Smooth muscle cell (in vitro differentiated cells): ENCODE measurements at regions not wholly inside any gene's neighbourhood (a gene's known extent, or its start where the extent isn't known, plus 50 kb on each side); places are given as distances from the start of the nearest gene placed in this dataset.

Experiments
- DNase-seq: peaks from one replicate; lab custom pipeline; 2025; ENCODE audit not compliant: unreplicated experiment; lab: John Stamatoyannopoulos, UW
- H2AFZ ChIP-seq: fragments of 200-600 bp; sonication (generic); 2 replicates; pipeline ENCODE4 v1.6.0; 2016; ENCODE audit warnings: antibody characterized with exemption, low read depth, mild to moderate bottlenecking
- H3F3A ChIP-seq: fragments of 200-600 bp; sonication (generic); 2 replicates; pipeline ENCODE4 v1.6.0; 2017; ENCODE audit warnings: antibody characterized with exemption, low read depth
- H3K27ac ChIP-seq: fragments of 200-600 bp; sonication (generic); 2 replicates; pipeline ENCODE4 v1.5.1; 2016; ENCODE audit warnings: low read depth, mild to moderate bottlenecking
- H3K27me3 ChIP-seq: fragments of 200-600 bp; sonication (generic); 2 replicates; pipeline ENCODE4 v1.6.1; 2016; ENCODE audit warnings: low read depth, mild to moderate bottlenecking
- H3K36me3 ChIP-seq: fragments of 200-600 bp; sonication (generic); 2 replicates; pipeline ENCODE4 v1.5.1; 2016; ENCODE audit warnings: low read depth
- H3K4me1 ChIP-seq: fragments of 200-600 bp; sonication (generic); 2 replicates; pipeline ENCODE4 v1.5.1; 2016; ENCODE audit warnings: low read depth
- H3K4me2 ChIP-seq: fragments of 200-600 bp; sonication (generic); 2 replicates; pipeline ENCODE4 v1.6.0; 2016; ENCODE audit warnings: mild to moderate bottlenecking
- H3K4me3 ChIP-seq: fragments of 200-600 bp; sonication (generic); 2 replicates; pipeline ENCODE4 v1.5.1; 2016; ENCODE audit warnings: mild to moderate bottlenecking
- H3K79me2 ChIP-seq: fragments of 200-600 bp; sonication (generic); 2 replicates; pipeline ENCODE4 v1.6.0; 2016; ENCODE audit warnings: low read depth, mild to moderate bottlenecking
- H3K9ac ChIP-seq: fragments of 200-600 bp; sonication (generic); 2 replicates; pipeline ENCODE4 v1.6.0; 2016; ENCODE audit warnings: low read depth
- H3K9me3 ChIP-seq: fragments of 200-600 bp; sonication (generic); replicated peaks from 2 replicates; pipeline ENCODE4 v1.5.1; 2016; ENCODE audit warnings: low read depth
- H4K20me1 ChIP-seq: fragments of 200-600 bp; sonication (generic); 2 replicates; pipeline ENCODE4 v1.6.0; 2016; ENCODE audit warnings: low read depth
- WGBS: methylation state at CpG from one replicate; pipeline ENCODE4 v1.1.7; 2016; ENCODE audit warnings: low lambda C conversion rate; 5-methylcytosine and 5-hydroxymethylcytosine counted together
- TF ChIP-seq, protein P1 (sequence below): fragments of 200-600 bp; sonication (generic); IDR thresholded peaks from 2 replicates; pipeline ENCODE4 v1.5.1; 2017; ENCODE audit warnings: borderline replicate concordance, mild to moderate bottlenecking, antibody characterized with exemption; ENCODE audit not compliant: insufficient read depth, poor library complexity, severe bottlenecking

- WGBS = 75% methylated on average over 10 of the region's 10 CpGs
- no peaks in the 10 kb centered on the region for H3K79me2 ChIP-seq
- H3K36me3 ChIP-seq = no peaks in the 10 kb centered on the region
- H3K9ac ChIP-seq = no peak overlapping the region
- H3K4me3 ChIP-seq = no peak overlapping the region
- no peaks in the 10 kb centered on the region for H4K20me1 ChIP-seq
- no peaks in the 10 kb centered on the region for H3K9me3 ChIP-seq
- no peaks in the 10 kb centered on the region for H3K4me1 ChIP-seq
- no peak overlapping the region for H2AFZ ChIP-seq
- H3F3A ChIP-seq = no peaks in the 10 kb centered on the region
- TF ChIP-seq, protein P1, sequence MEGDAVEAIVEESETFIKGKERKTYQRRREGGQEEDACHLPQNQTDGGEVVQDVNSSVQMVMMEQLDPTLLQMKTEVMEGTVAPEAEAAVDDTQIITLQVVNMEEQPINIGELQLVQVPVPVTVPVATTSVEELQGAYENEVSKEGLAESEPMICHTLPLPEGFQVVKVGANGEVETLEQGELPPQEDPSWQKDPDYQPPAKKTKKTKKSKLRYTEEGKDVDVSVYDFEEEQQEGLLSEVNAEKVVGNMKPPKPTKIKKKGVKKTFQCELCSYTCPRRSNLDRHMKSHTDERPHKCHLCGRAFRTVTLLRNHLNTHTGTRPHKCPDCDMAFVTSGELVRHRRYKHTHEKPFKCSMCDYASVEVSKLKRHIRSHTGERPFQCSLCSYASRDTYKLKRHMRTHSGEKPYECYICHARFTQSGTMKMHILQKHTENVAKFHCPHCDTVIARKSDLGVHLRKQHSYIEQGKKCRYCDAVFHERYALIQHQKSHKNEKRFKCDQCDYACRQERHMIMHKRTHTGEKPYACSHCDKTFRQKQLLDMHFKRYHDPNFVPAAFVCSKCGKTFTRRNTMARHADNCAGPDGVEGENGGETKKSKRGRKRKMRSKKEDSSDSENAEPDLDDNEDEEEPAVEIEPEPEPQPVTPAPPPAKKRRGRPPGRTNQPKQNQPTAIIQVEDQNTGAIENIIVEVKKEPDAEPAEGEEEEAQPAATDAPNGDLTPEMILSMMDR = no peak
- H3K27ac ChIP-seq = no peak overlapping the region
- H3K4me2 ChIP-seq = no peak overlapping the region
- DNase-seq = no peak
- no peaks in the 10 kb centered on the region for H3K27me3 ChIP-seq
These were observed 199.3 kb upstream of the NSMCE3 start for GRCh38 chr15:29468899-29469298.

DNA sequence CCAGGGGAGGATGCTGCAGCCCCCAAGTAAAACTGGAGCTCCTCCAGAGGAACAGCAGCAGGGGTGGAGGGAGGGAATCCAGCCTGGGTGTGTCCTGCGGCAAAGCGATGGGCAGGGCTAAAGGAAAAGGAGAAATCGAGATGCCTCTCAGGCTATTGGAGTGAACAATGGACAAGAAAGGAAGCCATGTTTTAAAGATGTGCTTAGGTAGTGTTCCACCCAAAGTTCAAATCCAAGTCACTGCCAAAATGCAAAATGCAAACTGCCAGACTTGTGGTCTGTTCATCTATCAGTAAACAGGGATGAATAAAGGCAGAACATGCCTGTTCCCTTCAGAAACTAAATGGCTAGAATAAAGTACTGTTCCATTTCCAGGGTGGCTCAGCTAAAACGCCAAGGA lies 197.5 kb upstream of the NSMCE3 start:
- Histone ChIP-seq H3K9ac (no peak overlapping the region), H3K79me2 (no peaks in the 10 kb centered on the region), H3F3A (no peaks in the 10 kb centered on the region), H3K4me3 (no peak overlapping the region), H3K4me2 (no peak overlapping the region), H3K4me1 (no peaks in the 10 kb centered on the region), H3K9me3 (no peaks in the 10 kb centered on the region), H2AFZ (no peak overlapping the region), H4K20me1 (no peaks in the 10 kb centered on the region), H3K27me3 (no peaks in the 10 kb centered on the region), H3K36me3 (no peaks in the 10 kb centered on the region), H3K27ac (no peak overlapping the region)
- DNase-seq = no peak
- 97% methylated on average over 4 of the region's 4 CpGs for WGBS
- TF ChIP-seq, protein P1 = no peak

GRCh38 chr15:29466292-29466691 lies 196.7 kb upstream of the NSMCE3 start:
- Histone ChIP-seq H3K9me3 (no peaks in the 10 kb centered on the region), H3K4me3 (no peak overlapping the region), H3K79me2 (no peaks in the 10 kb centered on the region), H2AFZ (no peak overlapping the region), H3K36me3 (no peaks in the 10 kb centered on the region), H3F3A (no peaks in the 10 kb centered on the region), H3K27ac (no peak overlapping the region), H4K20me1 (no peaks in the 10 kb centered on the region), H3K9ac (no peak overlapping the region), H3K4me2 (no peak overlapping the region), H3K4me1 (no peaks in the 10 kb centered on the region), H3K27me3 (no peaks in the 10 kb centered on the region)
- WGBS = 86% methylated on average over 3 of the region's 4 CpGs
- TF ChIP-seq, protein P1 = no peak
- no peak for DNase-seq

GRCh38 chr15:29465816-29466215 lies 196.2 kb upstream of the NSMCE3 start:
- Histone ChIP-seq H3K4me3 (no peak overlapping the region), H3K9ac (no peak overlapping the region), H3K79me2 (no peaks in the 10 kb centered on the region), H3F3A (no peaks in the 10 kb centered on the region), H3K36me3 (no peaks in the 10 kb centered on the region), H3K9me3 (no peaks in the 10 kb centered on the region), H3K4me2 (no peak overlapping the region), H4K20me1 (no peaks in the 10 kb centered on the region), H2AFZ (no peak overlapping the region), H3K27me3 (no peaks in the 10 kb centered on the region), H3K4me1 (no peaks in the 10 kb centered on the region), H3K27ac (no peak overlapping the region)
- 95% methylated on average over 6 of the region's 6 CpGs for WGBS
- TF ChIP-seq, protein P1 = no peak
- DNase-seq = no peak
